ENCODE measurements at regions not wholly inside any gene's neighbourhood (a gene's known extent, or its start where the extent isn't known, plus 50 kb on each side); places are given as distances from the start of the nearest gene placed in this dataset.

DNA sequence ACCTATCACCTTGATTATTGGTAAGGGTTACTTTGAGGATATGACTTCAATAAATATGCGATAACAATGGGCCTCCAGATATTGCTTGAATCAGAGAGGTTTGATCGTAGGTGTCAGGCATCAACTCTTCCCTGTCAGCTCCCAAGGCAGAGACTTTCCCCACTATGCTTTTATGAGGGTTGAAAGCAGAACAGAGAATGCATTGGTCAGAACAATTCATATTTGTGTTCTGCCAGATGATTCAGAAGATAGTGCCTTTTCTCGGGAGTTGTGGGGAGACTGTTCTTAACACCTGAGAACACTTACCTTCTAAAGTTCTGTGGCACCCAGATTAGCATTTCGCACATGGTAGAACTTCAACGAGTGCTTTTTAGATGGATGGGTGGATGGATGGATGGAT is 386.3 kb upstream of the CADM1 start:
- TF ChIP-seq CSDC2 (CRISPR knock-in tag; IDR thresholded peaks at IDR 0.05): no peak
- no peak for TF ChIP-seq ZFP3 (CRISPR knock-in tag; IDR thresholded peaks at IDR 0.05)
- TF ChIP-seq BACH2 (CRISPR knock-in tag; IDR thresholded peaks at IDR 0.05; ENCODE audit: borderline replicate concordance): no peak
- TF ChIP-seq SNAI2 (CRISPR knock-in tag; IDR thresholded peaks at IDR 0.05): no peak
- no peak for TF ChIP-seq ZNF70 (CRISPR knock-in tag; IDR thresholded peaks at IDR 0.05)
- no peak for TF ChIP-seq ZNF8 (CRISPR knock-in tag; IDR thresholded peaks at IDR 0.05)
- no peak for TF ChIP-seq OSR1 (CRISPR knock-in tag; IDR thresholded peaks at IDR 0.05)
- no peak for TF ChIP-seq ISL1 (CRISPR knock-in tag; IDR thresholded peaks at IDR 0.05)
- TF ChIP-seq TOX (CRISPR knock-in tag; IDR thresholded peaks at IDR 0.05; ENCODE audit: borderline replicate concordance): no peak
- no peak for TF ChIP-seq ZFP30 (CRISPR knock-in tag; IDR thresholded peaks at IDR 0.05)
- no peak for TF ChIP-seq ARNTL (CRISPR knock-in tag; IDR thresholded peaks at IDR 0.05; ENCODE audit: borderline replicate concordance, low read depth)
- TF ChIP-seq, protein P1, sequence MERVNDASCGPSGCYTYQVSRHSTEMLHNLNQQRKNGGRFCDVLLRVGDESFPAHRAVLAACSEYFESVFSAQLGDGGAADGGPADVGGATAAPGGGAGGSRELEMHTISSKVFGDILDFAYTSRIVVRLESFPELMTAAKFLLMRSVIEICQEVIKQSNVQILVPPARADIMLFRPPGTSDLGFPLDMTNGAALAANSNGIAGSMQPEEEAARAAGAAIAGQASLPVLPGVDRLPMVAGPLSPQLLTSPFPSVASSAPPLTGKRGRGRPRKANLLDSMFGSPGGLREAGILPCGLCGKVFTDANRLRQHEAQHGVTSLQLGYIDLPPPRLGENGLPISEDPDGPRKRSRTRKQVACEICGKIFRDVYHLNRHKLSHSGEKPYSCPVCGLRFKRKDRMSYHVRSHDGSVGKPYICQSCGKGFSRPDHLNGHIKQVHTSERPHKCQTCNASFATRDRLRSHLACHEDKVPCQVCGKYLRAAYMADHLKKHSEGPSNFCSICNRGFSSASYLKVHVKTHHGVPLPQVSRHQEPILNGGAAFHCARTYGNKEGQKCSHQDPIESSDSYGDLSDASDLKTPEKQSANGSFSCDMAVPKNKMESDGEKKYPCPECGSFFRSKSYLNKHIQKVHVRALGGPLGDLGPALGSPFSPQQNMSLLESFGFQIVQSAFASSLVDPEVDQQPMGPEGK (CRISPR knock-in tag; IDR thresholded peaks at IDR 0.05; ENCODE audit: borderline replicate concordance): no peak
- no peak for TF ChIP-seq PPARA (CRISPR knock-in tag; IDR thresholded peaks at IDR 0.05; ENCODE audit: borderline replicate concordance)
- no peak for TF ChIP-seq RARB (CRISPR knock-in tag; IDR thresholded peaks at IDR 0.05)
- TF ChIP-seq, protein P2, sequence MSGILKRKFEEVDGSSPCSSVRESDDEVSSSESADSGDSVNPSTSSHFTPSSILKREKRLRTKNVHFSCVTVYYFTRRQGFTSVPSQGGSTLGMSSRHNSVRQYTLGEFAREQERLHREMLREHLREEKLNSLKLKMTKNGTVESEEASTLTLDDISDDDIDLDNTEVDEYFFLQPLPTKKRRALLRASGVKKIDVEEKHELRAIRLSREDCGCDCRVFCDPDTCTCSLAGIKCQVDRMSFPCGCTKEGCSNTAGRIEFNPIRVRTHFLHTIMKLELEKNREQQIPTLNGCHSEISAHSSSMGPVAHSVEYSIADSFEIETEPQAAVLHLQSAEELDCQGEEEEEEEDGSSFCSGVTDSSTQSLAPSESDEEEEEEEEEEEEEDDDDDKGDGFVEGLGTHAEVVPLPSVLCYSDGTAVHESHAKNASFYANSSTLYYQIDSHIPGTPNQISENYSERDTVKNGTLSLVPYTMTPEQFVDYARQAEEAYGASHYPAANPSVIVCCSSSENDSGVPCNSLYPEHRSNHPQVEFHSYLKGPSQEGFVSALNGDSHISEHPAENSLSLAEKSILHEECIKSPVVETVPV (CRISPR knock-in tag; IDR thresholded peaks at IDR 0.05): no peak
- TF ChIP-seq, protein P3, sequence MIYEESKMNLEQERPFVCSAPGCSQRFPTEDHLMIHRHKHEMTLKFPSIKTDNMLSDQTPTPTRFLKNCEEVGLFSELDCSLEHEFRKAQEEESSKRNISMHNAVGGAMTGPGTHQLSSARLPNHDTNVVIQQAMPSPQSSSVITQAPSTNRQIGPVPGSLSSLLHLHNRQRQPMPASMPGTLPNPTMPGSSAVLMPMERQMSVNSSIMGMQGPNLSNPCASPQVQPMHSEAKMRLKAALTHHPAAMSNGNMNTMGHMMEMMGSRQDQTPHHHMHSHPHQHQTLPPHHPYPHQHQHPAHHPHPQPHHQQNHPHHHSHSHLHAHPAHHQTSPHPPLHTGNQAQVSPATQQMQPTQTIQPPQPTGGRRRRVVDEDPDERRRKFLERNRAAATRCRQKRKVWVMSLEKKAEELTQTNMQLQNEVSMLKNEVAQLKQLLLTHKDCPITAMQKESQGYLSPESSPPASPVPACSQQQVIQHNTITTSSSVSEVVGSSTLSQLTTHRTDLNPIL (CRISPR knock-in tag; IDR thresholded peaks at IDR 0.05; ENCODE audit: low read depth): no peak
- TF ChIP-seq ZC3H10 (CRISPR knock-in tag; IDR thresholded peaks at IDR 0.05): no peak
- TF ChIP-seq TCF4 (CRISPR knock-in tag; IDR thresholded peaks at IDR 0.05; ENCODE audit: borderline replicate concordance): no peak
- TF ChIP-seq, protein P4, sequence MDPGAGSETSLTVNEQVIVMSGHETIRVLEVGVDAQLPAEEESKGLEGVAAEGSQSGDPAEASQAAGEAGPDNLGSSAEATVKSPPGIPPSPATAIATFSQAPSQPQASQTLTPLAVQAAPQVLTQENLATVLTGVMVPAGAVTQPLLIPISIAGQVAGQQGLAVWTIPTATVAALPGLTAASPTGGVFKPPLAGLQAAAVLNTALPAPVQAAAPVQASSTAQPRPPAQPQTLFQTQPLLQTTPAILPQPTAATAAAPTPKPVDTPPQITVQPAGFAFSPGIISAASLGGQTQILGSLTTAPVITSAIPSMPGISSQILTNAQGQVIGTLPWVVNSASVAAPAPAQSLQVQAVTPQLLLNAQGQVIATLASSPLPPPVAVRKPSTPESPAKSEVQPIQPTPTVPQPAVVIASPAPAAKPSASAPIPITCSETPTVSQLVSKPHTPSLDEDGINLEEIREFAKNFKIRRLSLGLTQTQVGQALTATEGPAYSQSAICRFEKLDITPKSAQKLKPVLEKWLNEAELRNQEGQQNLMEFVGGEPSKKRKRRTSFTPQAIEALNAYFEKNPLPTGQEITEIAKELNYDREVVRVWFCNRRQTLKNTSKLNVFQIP (CRISPR knock-in tag; IDR thresholded peaks at IDR 0.05; ENCODE audit: borderline replicate concordance, low read depth): no peak
- ATAC-seq: no peak

DNA sequence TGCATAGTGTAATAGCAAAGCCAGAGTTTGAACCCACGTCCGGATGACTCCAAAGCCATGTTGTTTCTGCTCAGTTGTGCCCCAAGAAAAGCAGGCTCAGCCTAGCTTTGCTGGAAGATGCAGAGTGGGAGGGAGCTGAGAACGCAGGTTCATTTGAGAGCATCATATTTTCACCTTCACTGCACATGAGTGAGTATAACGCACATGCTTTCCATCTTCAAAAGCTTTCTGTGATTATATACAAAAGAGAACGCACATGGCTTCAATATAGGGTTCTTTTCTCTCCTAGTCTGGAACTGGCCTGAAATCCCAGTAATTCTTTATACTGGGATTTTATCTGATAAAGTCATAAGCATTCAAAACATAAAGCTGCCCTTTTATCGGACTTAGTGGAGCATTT is 385.5 kb upstream of the CADM1 start:
- ATAC-seq: no peak
- TF ChIP-seq ZNF70 (CRISPR knock-in tag; IDR thresholded peaks at IDR 0.05) (no peak), ZFP30 (CRISPR knock-in tag; IDR thresholded peaks at IDR 0.05) (no peak), SNAI2 (CRISPR knock-in tag; IDR thresholded peaks at IDR 0.05) (no peak), ZFP3 (CRISPR knock-in tag; IDR thresholded peaks at IDR 0.05) (no peak), ARNTL (CRISPR knock-in tag; IDR thresholded peaks at IDR 0.05; ENCODE audit: borderline replicate concordance, low read depth) (no peak), RARB (CRISPR knock-in tag; IDR thresholded peaks at IDR 0.05) (no peak), CSDC2 (CRISPR knock-in tag; IDR thresholded peaks at IDR 0.05) (no peak), TCF4 (CRISPR knock-in tag; IDR thresholded peaks at IDR 0.05; ENCODE audit: borderline replicate concordance) (no peak)
- TF ChIP-seq, protein P2 (CRISPR knock-in tag; IDR thresholded peaks at IDR 0.05): no peak

DNA sequence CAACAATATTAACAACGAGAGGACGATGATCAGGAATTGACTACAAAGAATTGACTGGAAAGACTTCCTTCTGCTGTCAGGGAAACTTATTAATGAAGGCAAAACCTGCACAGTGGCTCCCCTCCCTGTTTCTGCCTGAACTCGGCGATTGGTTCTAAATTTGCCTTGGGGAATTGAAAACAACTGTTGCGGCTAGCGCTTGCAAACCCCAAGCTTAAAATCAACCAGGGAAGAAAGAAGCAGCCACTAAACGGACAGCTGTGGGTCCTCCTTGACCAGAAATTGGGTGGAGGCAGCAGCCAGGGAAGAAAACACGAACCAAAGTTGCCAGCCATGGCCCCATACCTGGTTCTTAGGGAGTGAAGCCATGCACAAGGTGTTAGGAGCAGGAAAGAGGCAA is 383.5 kb upstream of the CADM1 start:
- ATAC-seq: no peak
- TF ChIP-seq ISL1 (CRISPR knock-in tag; IDR thresholded peaks at IDR 0.05) (no peak), OSR1 (CRISPR knock-in tag; IDR thresholded peaks at IDR 0.05) (no peak), CSDC2 (CRISPR knock-in tag; IDR thresholded peaks at IDR 0.05) (no peak), SNAI2 (CRISPR knock-in tag; IDR thresholded peaks at IDR 0.05) (no peak), ZFP30 (CRISPR knock-in tag; IDR thresholded peaks at IDR 0.05) (no peak), ESRRG (CRISPR knock-in tag; IDR thresholded peaks at IDR 0.05) (no peak), GLIS3 (CRISPR knock-in tag; IDR thresholded peaks at IDR 0.05) (no peak), BACH2 (CRISPR knock-in tag; IDR thresholded peaks at IDR 0.05; ENCODE audit: borderline replicate concordance) (no peak), ZC3H10 (CRISPR knock-in tag; IDR thresholded peaks at IDR 0.05) (no peak), TOX (CRISPR knock-in tag; IDR thresholded peaks at IDR 0.05; ENCODE audit: borderline replicate concordance) (no peak), TCF4 (CRISPR knock-in tag; IDR thresholded peaks at IDR 0.05; ENCODE audit: borderline replicate concordance) (no peak), ZNF565 (CRISPR knock-in tag; conservative IDR thresholded peaks at IDR 0.05; ENCODE audit: low read depth) (no peak)
- TF ChIP-seq, protein P4 (CRISPR knock-in tag; IDR thresholded peaks at IDR 0.05; ENCODE audit: borderline replicate concordance, low read depth): no peak
- TF ChIP-seq, protein P5, sequence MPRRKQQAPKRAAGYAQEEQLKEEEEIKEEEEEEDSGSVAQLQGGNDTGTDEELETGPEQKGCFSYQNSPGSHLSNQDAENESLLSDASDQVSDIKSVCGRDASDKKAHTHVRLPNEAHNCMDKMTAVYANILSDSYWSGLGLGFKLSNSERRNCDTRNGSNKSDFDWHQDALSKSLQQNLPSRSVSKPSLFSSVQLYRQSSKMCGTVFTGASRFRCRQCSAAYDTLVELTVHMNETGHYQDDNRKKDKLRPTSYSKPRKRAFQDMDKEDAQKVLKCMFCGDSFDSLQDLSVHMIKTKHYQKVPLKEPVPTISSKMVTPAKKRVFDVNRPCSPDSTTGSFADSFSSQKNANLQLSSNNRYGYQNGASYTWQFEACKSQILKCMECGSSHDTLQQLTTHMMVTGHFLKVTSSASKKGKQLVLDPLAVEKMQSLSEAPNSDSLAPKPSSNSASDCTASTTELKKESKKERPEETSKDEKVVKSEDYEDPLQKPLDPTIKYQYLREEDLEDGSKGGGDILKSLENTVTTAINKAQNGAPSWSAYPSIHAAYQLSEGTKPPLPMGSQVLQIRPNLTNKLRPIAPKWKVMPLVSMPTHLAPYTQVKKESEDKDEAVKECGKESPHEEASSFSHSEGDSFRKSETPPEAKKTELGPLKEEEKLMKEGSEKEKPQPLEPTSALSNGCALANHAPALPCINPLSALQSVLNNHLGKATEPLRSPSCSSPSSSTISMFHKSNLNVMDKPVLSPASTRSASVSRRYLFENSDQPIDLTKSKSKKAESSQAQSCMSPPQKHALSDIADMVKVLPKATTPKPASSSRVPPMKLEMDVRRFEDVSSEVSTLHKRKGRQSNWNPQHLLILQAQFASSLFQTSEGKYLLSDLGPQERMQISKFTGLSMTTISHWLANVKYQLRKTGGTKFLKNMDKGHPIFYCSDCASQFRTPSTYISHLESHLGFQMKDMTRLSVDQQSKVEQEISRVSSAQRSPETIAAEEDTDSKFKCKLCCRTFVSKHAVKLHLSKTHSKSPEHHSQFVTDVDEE (CRISPR knock-in tag; IDR thresholded peaks at IDR 0.05): no peak
